ENCODE measurements at regions not wholly inside any gene's neighbourhood (a gene's known extent, or its start where the extent isn't known, plus 50 kb on each side); places are given as distances from the start of the nearest gene placed in this dataset.

DNA sequence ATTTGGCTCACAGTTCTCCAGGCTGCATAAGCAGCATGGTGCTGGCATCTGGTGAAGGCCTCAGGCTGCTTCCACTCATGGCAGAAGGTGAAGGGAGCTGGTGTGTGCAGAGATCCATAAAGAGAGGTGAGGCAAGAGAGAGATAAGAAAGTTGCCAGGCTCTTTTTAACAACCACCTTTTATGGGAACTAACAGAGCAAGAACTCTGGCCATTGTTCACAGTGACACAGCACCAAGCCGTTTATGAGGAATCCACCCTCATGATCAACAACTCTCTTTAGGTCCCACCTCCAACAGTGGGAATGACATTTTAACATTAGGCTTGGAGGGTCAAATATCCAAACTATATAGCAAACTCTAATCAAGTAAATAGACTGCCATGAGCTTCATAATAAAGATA is 557.2 kb upstream of the SUCLG2 start:
- H3K27me3 Mint-ChIP-seq = no peaks in the 10 kb centered on the region
- peaks cover 4% of the 10 kb centered on the region for H3K9me3 Mint-ChIP-seq
- no peak overlapping the region for H3K4me3 Mint-ChIP-seq
- no peak overlapping the region for H3K27ac Mint-ChIP-seq
- intact Hi-C loops (cut with micrococcal nuclease) = no loop called here
- no peaks in the 10 kb centered on the region for H3K36me3 Mint-ChIP-seq (ENCODE audit: low read depth)
- no peaks in the 10 kb centered on the region for H3K4me1 Mint-ChIP-seq (ENCODE audit: low read depth)

DNA sequence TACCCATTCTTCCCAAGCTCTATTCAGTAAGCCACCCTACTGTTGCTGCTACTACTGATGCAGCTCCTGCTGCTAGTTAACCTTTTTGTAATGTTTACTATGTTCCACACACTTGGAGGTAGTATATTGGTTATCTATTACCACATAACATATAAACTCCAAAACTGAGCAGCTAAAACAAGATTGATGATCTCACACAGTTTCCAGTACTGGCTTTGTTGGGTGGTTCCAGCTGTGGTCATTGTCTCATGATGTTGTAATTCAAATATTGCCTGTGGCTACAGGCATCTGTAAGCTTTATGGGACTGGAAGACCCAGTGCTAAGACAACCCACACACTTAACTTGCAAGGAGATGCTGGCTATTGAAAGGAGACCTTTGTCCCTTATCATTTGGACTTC is 556.2 kb upstream of the SUCLG2 start:
- Mint-ChIP-seq H3K4me3 (no peak overlapping the region), H3K27me3 (no peaks in the 10 kb centered on the region), H3K9me3 (no peaks in the 10 kb centered on the region), H3K4me1 (ENCODE audit: low read depth) (no peaks in the 10 kb centered on the region), H3K27ac (no peak overlapping the region), H3K36me3 (ENCODE audit: low read depth) (no peaks in the 10 kb centered on the region)
- intact Hi-C loops (cut with micrococcal nuclease) = no loop called here

- H3K27ac Mint-ChIP-seq = no peak overlapping the region
- H3K4me3 Mint-ChIP-seq = no peak overlapping the region
- intact Hi-C loops (cut with micrococcal nuclease) = no loop called here
- H3K9me3 Mint-ChIP-seq = no peaks in the 10 kb centered on the region
- H3K4me1 Mint-ChIP-seq (ENCODE audit: low read depth) = no peaks in the 10 kb centered on the region
- no peaks in the 10 kb centered on the region for H3K36me3 Mint-ChIP-seq (ENCODE audit: low read depth)
- no peaks in the 10 kb centered on the region for H3K27me3 Mint-ChIP-seq
Measured at GRCh38 chr3:68207327-68207726, 552.9 kb upstream of the SUCLG2 start.

DNA sequence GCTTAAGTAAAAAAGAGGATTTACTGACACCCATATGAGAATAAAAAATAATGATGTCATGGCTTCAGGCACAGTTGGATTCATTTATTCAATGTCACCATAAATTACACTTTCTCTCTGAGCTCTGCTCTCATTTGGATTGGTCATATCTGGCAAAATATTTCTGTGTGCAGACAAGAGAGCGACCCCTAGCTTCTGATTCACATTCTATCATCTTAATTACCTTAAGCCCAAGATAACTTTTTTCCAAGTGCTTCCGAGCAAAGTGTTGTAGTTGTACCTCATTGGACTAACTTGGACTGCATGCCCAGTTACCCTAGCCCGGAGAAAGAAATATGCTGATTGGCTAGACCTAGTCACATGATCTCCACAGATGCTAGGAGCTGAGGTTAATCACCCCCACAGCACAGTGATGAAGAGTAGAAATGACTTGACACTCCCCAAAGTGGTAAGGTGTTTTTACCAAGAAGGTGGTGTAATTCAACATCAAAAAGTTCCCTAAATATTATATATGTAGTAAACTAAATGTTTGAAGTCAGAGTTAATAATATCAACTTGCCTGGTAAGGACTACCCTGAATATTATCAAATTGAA is 552.2 kb upstream of the SUCLG2 start:
- no peaks in the 10 kb centered on the region for H3K4me1 Mint-ChIP-seq (ENCODE audit: low read depth)
- H3K27me3 Mint-ChIP-seq = no peaks in the 10 kb centered on the region
- no peaks in the 10 kb centered on the region for H3K9me3 Mint-ChIP-seq
- no peak overlapping the region for H3K4me3 Mint-ChIP-seq
- no peak overlapping the region for H3K27ac Mint-ChIP-seq
- no peaks in the 10 kb centered on the region for H3K36me3 Mint-ChIP-seq (ENCODE audit: low read depth)
- intact Hi-C loops (cut with micrococcal nuclease) = no loop called here

DNA sequence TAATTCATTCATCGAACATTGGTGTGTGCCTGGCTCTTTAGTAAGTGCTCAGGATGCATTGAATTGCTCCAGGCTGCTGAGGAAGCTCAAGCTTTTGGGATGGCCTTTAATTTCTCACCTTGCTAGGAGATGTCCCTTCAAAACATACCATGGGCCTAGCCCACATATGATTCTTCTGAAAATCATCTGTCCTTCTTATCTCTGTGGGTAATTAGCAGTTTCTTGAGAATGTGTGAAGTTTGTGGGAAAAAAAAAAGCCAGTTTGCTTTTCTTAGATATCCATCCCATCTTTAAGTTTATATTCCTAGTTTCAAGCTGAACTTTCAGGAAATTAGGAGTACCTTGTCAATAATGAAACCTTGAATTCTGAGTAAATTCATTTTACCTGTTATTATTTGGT is 532.3 kb upstream of the SUCLG2 start:
- Mint-ChIP-seq H3K36me3 (ENCODE audit: low read depth) (no peaks in the 10 kb centered on the region), H3K27me3 (no peaks in the 10 kb centered on the region), H3K4me3 (no peak overlapping the region), H3K27ac (no peak overlapping the region), H3K9me3 (peaks cover under 1% of the 10 kb centered on the region), H3K4me1 (ENCODE audit: low read depth) (no peaks in the 10 kb centered on the region)
- intact Hi-C loops (cut with micrococcal nuclease) = no loop called here

GRCh38 chr3:68176600-68176999 is 522.2 kb upstream of the SUCLG2 start:
- no peaks in the 10 kb centered on the region for H3K4me1 Mint-ChIP-seq (ENCODE audit: low read depth)
- no peak overlapping the region for H3K4me3 Mint-ChIP-seq
- no peak overlapping the region for H3K27ac Mint-ChIP-seq
- H3K36me3 Mint-ChIP-seq (ENCODE audit: low read depth) = no peaks in the 10 kb centered on the region
- no peaks in the 10 kb centered on the region for H3K27me3 Mint-ChIP-seq
- peaks cover 48% of the 10 kb centered on the region for H3K9me3 Mint-ChIP-seq
- intact Hi-C loops (cut with micrococcal nuclease) = no loop called here

- no peaks in the 10 kb centered on the region for H3K4me1 Mint-ChIP-seq (ENCODE audit: low read depth)
- H3K4me3 Mint-ChIP-seq = no peak overlapping the region
- peaks cover 65% of the 10 kb centered on the region for H3K9me3 Mint-ChIP-seq
- H3K27ac Mint-ChIP-seq = no peak overlapping the region
- H3K36me3 Mint-ChIP-seq (ENCODE audit: low read depth) = no peaks in the 10 kb centered on the region
- no peaks in the 10 kb centered on the region for H3K27me3 Mint-ChIP-seq
- intact Hi-C loops (cut with micrococcal nuclease) = no loop called here
Measured at GRCh38 chr3:68173012-68173634, 518.7 kb upstream of the SUCLG2 start.

- Mint-ChIP-seq H3K36me3 (ENCODE audit: low read depth) (no peaks in the 10 kb centered on the region), H3K9me3 (peaks cover 62% of the 10 kb centered on the region), H3K27ac (no peak overlapping the region), H3K4me1 (ENCODE audit: low read depth) (no peaks in the 10 kb centered on the region), H3K27me3 (no peaks in the 10 kb centered on the region), H3K4me3 (no peak overlapping the region)
- intact Hi-C loops (cut with micrococcal nuclease) = no loop called here
Measured at GRCh38 chr3:68172039-68172438, 517.6 kb upstream of the SUCLG2 start.

DNA sequence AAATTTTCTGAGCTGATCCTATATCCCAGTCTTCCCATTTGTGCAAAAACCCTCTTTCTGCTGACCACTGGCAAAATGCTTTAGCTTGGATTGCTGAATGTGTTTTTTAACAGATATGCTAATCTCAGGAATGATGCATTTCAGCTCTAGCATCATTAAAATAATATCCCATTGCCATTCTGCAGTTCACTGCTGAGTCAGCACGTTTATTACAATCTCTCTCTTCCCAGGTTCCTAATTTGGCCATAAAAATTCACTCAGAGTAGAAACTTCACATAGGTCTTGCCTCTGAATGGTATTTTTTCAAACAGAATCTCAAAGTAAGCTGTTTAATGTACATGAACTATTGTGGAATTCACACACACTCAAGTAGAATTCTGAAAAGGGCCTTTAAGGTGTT is 509.6 kb upstream of the SUCLG2 start:
- no peaks in the 10 kb centered on the region for H3K36me3 Mint-ChIP-seq (ENCODE audit: low read depth)
- no peak overlapping the region for H3K4me3 Mint-ChIP-seq
- no peaks in the 10 kb centered on the region for H3K27me3 Mint-ChIP-seq
- no peak overlapping the region for H3K27ac Mint-ChIP-seq
- H3K9me3 Mint-ChIP-seq = no peaks in the 10 kb centered on the region
- H3K4me1 Mint-ChIP-seq (ENCODE audit: low read depth) = no peaks in the 10 kb centered on the region
- intact Hi-C loops (cut with micrococcal nuclease) = no loop called here

DNA sequence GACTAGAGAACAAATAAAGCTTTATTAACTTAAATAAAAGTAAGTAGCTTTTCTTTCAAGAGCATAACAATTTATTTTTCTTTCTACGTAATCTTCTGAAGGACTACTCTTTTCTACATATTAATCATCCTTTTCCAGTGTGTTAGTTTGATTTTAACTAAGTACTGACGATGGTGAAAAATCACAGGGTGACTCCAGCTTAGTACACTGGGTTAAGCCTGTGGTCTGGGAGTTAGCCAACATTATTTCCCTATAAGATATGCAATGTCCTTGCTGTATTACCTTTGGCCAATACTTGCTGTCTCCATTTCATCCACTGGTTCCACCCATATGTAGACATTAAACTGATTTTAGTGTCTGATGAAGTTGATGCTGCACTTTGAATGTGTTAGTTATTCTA is 508.6 kb upstream of the SUCLG2 start:
- Mint-ChIP-seq H3K4me3 (no peak overlapping the region), H3K9me3 (no peaks in the 10 kb centered on the region), H3K36me3 (ENCODE audit: low read depth) (no peaks in the 10 kb centered on the region), H3K4me1 (ENCODE audit: low read depth) (no peaks in the 10 kb centered on the region), H3K27ac (no peak overlapping the region), H3K27me3 (no peaks in the 10 kb centered on the region)
- intact Hi-C loops (cut with micrococcal nuclease) = no loop called here

DNA sequence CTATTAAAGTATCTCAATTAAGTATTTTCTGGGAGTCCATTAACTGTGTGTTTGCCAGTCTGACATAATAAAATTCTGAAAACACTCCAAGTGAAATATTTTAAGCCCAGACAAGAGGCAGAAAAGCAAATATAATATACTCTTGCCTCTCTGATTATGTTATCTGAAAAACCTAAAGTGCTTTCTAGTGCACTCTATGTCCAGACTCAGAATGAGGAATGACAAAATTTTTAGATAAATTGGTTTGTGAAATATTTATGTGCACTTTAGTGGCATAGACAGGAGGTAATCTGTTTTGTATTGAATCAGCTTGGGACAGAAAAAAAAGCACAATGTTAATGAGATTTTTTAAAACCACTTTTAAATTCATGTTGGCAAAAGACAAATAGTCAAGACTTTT is 508.2 kb upstream of the SUCLG2 start:
- H3K4me1 Mint-ChIP-seq (ENCODE audit: low read depth) = no peaks in the 10 kb centered on the region
- no peaks in the 10 kb centered on the region for H3K27me3 Mint-ChIP-seq
- no peaks in the 10 kb centered on the region for H3K36me3 Mint-ChIP-seq (ENCODE audit: low read depth)
- H3K9me3 Mint-ChIP-seq = no peaks in the 10 kb centered on the region
- no peak overlapping the region for H3K27ac Mint-ChIP-seq
- intact Hi-C loops (cut with micrococcal nuclease) = no loop called here
- H3K4me3 Mint-ChIP-seq = no peak overlapping the region

GRCh38 chr3:68151359-68151758 is 496.9 kb upstream of the SUCLG2 start:
- Mint-ChIP-seq H3K27ac (no peak overlapping the region), H3K4me3 (no peak overlapping the region), H3K9me3 (no peaks in the 10 kb centered on the region), H3K27me3 (no peaks in the 10 kb centered on the region), H3K4me1 (ENCODE audit: low read depth) (no peaks in the 10 kb centered on the region), H3K36me3 (ENCODE audit: low read depth) (no peaks in the 10 kb centered on the region)
- intact Hi-C loops (cut with micrococcal nuclease) = no loop called here

- Mint-ChIP-seq H3K9me3 (no peaks in the 10 kb centered on the region), H3K4me3 (no peak overlapping the region), H3K27me3 (no peaks in the 10 kb centered on the region), H3K4me1 (ENCODE audit: low read depth) (no peaks in the 10 kb centered on the region), H3K27ac (no peak overlapping the region), H3K36me3 (ENCODE audit: low read depth) (no peaks in the 10 kb centered on the region)
- intact Hi-C loops (cut with micrococcal nuclease) = no loop called here
Measured at GRCh38 chr3:68148447-68148846, 494.0 kb upstream of the SUCLG2 start.

DNA sequence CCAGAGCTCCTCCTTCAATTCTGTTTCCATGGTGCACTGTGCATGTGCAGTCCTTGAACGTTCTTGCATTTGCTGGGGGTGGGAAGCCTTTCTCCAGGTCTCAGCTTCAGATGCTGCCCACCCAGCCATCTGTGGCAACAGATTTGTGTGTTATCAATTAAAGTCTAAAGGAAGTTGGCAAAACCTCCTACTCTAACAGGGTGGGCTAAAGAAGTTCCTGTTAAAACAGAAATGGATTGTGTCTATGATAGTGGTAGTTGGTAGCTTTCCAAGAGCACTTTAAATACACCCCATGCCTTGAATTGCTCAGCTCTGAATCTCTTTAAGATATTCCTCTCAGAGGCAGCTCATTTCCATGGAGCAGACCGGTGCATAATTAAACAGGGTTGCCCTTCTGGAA is 488.0 kb upstream of the SUCLG2 start:
- Mint-ChIP-seq H3K27ac (no peak overlapping the region), H3K9me3 (no peaks in the 10 kb centered on the region), H3K27me3 (no peaks in the 10 kb centered on the region), H3K4me1 (ENCODE audit: low read depth) (no peaks in the 10 kb centered on the region), H3K36me3 (ENCODE audit: low read depth) (no peaks in the 10 kb centered on the region), H3K4me3 (no peak overlapping the region)
- intact Hi-C loops (cut with micrococcal nuclease) = no loop called here

- no peak overlapping the region for H3K27ac Mint-ChIP-seq
Measured at GRCh38 chr3:68139897-68140296, 485.5 kb upstream of the SUCLG2 start.

More at GRCh38 chr3:68139897-68140296, 485.5 kb upstream of the SUCLG2 start:
- no peaks in the 10 kb centered on the region for H3K27me3 Mint-ChIP-seq
- intact Hi-C loops (cut with micrococcal nuclease) = no loop called here
- H3K36me3 Mint-ChIP-seq (ENCODE audit: low read depth) = no peaks in the 10 kb centered on the region
- H3K4me3 Mint-ChIP-seq = no peak overlapping the region
- H3K9me3 Mint-ChIP-seq = no peaks in the 10 kb centered on the region
- H3K4me1 Mint-ChIP-seq (ENCODE audit: low read depth) = no peaks in the 10 kb centered on the region
